GM18498 (cell line): ENCODE measurements at regions not wholly inside any gene's neighbourhood (a gene's known extent, or its start where the extent isn't known, plus 50 kb on each side); places are given as distances from the start of the nearest gene placed in this dataset.

Source experiments
- ATAC-seq: cut with Tn5 transposase; IDR thresholded peaks from one replicate; pipeline ENCODE4 v1.9.1; 2021; ENCODE audit warnings: mild to moderate bottlenecking, moderate library complexity; ENCODE audit not compliant: unreplicated experiment

- ATAC-seq = no peak
Measured at GRCh38 chr16:85187447-85187846, 75.2 kb upstream of the CIBAR2 start.

- ATAC-seq = no peak
Measured at GRCh38 chr16:85187886-85188285, 75.6 kb upstream of the CIBAR2 start.

GRCh38 chr16:85188822-85189672, 76.8 kb upstream of the CIBAR2 start:
- ATAC-seq = no peak

- no peak for ATAC-seq
Measured at GRCh38 chr16:85190572-85190971, 78.3 kb upstream of the CIBAR2 start.

GRCh38 chr16:85191341-85191965, 79.2 kb upstream of the CIBAR2 start:
- no peak for ATAC-seq

GRCh38 chr16:85192238-85193114, 80.2 kb upstream of the CIBAR2 start:
- no peak for ATAC-seq

GRCh38 chr16:85193115-85193493, 80.8 kb upstream of the CIBAR2 start:
- ATAC-seq = no peak

- ATAC-seq = no peak
Measured at GRCh38 chr16:85193876-85194275, 81.6 kb upstream of the CIBAR2 start.

- no peak for ATAC-seq
Measured at GRCh38 chr16:85194307-85195270, 82.3 kb upstream of the CIBAR2 start.

GRCh38 chr16:85195271-85195647, 83.0 kb upstream of the CIBAR2 start:
- ATAC-seq = no peak

- no peak for ATAC-seq
Measured at GRCh38 chr16:85195900-85196772, 83.9 kb upstream of the CIBAR2 start.

- no peak for ATAC-seq
Measured at GRCh38 chr16:85196976-85197375, 84.7 kb upstream of the CIBAR2 start.

GRCh38 chr16:85197611-85198566, 85.6 kb upstream of the CIBAR2 start:
- ATAC-seq = no peak

- no peak for ATAC-seq
Measured at GRCh38 chr16:85199069-85199725, 86.9 kb upstream of the CIBAR2 start.

GRCh38 chr16:85199880-85200279, 87.6 kb upstream of the CIBAR2 start:
- ATAC-seq = no peak

- ATAC-seq = no peak
Measured at GRCh38 chr16:85200471-85201278, 88.4 kb upstream of the CIBAR2 start.

- ATAC-seq = no peak
Measured at GRCh38 chr16:85201574-85201973, 89.3 kb upstream of the CIBAR2 start.
